Activated CD4-positive, CD25-positive, alpha-beta regulatory T cell treated with anti-CD3 and anti-CD28 coated beads, Interleukin-2, amount 50 U/mL, for 72 hours (primary cell): ENCODE measurements at regions not wholly inside any gene's neighbourhood (a gene's known extent, or its start where the extent isn't known, plus 50 kb on each side); places are given as distances from the start of the nearest gene placed in this dataset.
"Not testable (repeated sequence)": the region's sequence is repeated elsewhere in the genome, so short reads cannot be mapped to it uniquely, and the experiment has no call there.

Experiments
- DNase-seq: peaks from one replicate; pipeline ENCODE4 v3.0.0; 2021

GRCh38 chr12:13433768-13434167 is 237.2 kb downstream of the EMP1 start:
- DNase-seq = no peak

GRCh38 chr12:13431041-13431440 is 234.5 kb downstream of the EMP1 start:
- DNase-seq = no peak

GRCh38 chr12:13428538-13429265 is 232.2 kb downstream of the EMP1 start:
- no peak for DNase-seq

GRCh38 chr12:13425766-13426165 is 229.2 kb downstream of the EMP1 start:
- no peak for DNase-seq

- no peak for DNase-seq
Measured at GRCh38 chr12:13422291-13422690, 225.8 kb downstream of the EMP1 start.

- no peak for DNase-seq
Measured at GRCh38 chr12:13417516-13417915, 221.0 kb downstream of the EMP1 start.

GRCh38 chr12:13411287-13411686 is 214.8 kb downstream of the EMP1 start:
- DNase-seq = no peak

- DNase-seq = no peak
Measured at GRCh38 chr12:13405961-13406703, 209.6 kb downstream of the EMP1 start.

GRCh38 chr12:13404631-13405473 is 208.3 kb downstream of the EMP1 start:
- DNase-seq = no peak

- DNase-seq = no peak
Measured at GRCh38 chr12:13404111-13404628, 207.6 kb downstream of the EMP1 start.

GRCh38 chr12:13391375-13391774 is 194.8 kb downstream of the EMP1 start:
- not testable (repeated sequence) for DNase-seq

- no peak for DNase-seq
Measured at GRCh38 chr12:13390918-13391317, 194.4 kb downstream of the EMP1 start.

GRCh38 chr12:13390381-13390861 is 193.9 kb downstream of the EMP1 start:
- no peak for DNase-seq

GRCh38 chr12:13387101-13387500 is 190.6 kb downstream of the EMP1 start:
- no peak for DNase-seq

GRCh38 chr12:13386323-13387039 is 190.0 kb downstream of the EMP1 start:
- no peak for DNase-seq

- no peak for DNase-seq
Measured at GRCh38 chr12:13383379-13383778, 186.9 kb downstream of the EMP1 start.

GRCh38 chr12:13380297-13380696 is 183.8 kb downstream of the EMP1 start:
- no peak for DNase-seq

GRCh38 chr12:13379531-13380188 is 183.1 kb downstream of the EMP1 start:
- DNase-seq = no peak

GRCh38 chr12:13377698-13378097 is 181.2 kb downstream of the EMP1 start:
- no peak for DNase-seq

GRCh38 chr12:13376610-13377373 is 180.3 kb downstream of the EMP1 start:
- DNase-seq = no peak
